Fibroblast of mammary gland (primary cell): ENCODE measurements at regions not wholly inside any gene's neighbourhood (a gene's known extent, or its start where the extent isn't known, plus 50 kb on each side); places are given as distances from the start of the nearest gene placed in this dataset.

ENCODE experiments used
- DNase-seq: peaks from one replicate; pipeline ENCODE4 v3.0.0-alpha.2; 2010; ENCODE audit warnings: low read depth
- H3K4me3 ChIP-seq: 2 replicates; pipeline ENCODE4 v1.5.1; 2011; ENCODE audit warnings: low read depth, mild to moderate bottlenecking, low read length, moderate library complexity; ENCODE audit not compliant: control insufficient read depth
- CTCF ChIP-seq: conservative IDR thresholded peaks from 2 replicates; pipeline ENCODE4 v1.5.1; 2011; ENCODE audit warnings: low read depth, low read length, inconsistent platforms; ENCODE audit not compliant: control insufficient read depth, insufficient read depth

DNA sequence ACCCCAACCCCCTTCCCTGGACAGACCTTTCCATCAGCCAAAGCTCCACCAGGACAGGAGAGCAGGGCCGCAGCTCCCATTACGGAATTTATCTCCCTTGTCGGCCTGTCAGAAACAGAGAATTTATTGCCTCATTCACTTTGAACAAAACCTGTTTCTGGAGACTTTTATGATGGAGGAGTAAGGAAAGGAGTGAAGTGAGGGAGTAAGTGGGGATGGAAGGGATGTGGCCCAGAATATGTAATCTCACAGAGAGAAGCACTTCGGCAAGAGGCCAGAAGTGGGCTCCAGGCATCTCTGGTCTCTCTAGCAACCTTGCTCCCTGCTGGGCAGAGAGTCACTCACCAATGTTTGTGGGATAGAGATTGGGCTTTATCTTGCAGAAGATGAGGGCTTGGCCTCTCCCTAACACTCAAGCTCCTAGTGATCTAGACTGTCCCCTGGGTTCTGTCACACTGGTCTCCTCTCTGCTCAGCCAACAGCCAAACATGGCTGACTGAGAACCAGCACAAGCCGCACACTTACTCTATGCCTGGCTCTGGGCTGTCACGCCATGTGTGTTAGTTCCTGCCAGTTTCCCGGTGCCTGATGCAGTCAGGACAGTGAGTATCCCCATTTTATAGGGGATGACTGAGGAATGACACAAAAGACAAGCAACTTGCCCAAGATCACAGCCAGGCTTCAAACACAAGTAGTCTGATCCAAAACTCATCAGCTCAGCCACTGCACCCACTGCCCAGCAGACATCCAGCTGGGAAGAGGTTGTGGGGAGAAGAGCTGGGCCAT lies 149.4 kb upstream of the ZMIZ1 start:
- no peak for DNase-seq
- H3K4me3 ChIP-seq = no peak overlapping the region
- TF ChIP-seq CTCF = no peak

- no peak for DNase-seq
- TF ChIP-seq CTCF = no peak
- H3K4me3 ChIP-seq = no peak overlapping the region
Measured at GRCh38 chr10:78920011-78920410, 148.8 kb upstream of the ZMIZ1 start.

GRCh38 chr10:78921895-78922294 lies 146.9 kb upstream of the ZMIZ1 start:
- H3K4me3 ChIP-seq = no peak overlapping the region
- TF ChIP-seq CTCF = no peak

GRCh38 chr10:78923647-78924318 lies 145.0 kb upstream of the ZMIZ1 start:
- no peak for TF ChIP-seq CTCF
- no peak overlapping the region for H3K4me3 ChIP-seq
- DNase-seq = no peak

More at GRCh38 chr10:78921895-78922294, 146.9 kb upstream of the ZMIZ1 start:
- no peak for DNase-seq

- no peak for DNase-seq
- no peak overlapping the region for H3K4me3 ChIP-seq
- no peak for TF ChIP-seq CTCF
Measured at GRCh38 chr10:78924319-78925003, 144.3 kb upstream of the ZMIZ1 start.

GRCh38 chr10:78925275-78925674 lies 143.5 kb upstream of the ZMIZ1 start:
- TF ChIP-seq CTCF = no peak
- H3K4me3 ChIP-seq = no peak overlapping the region
- DNase-seq = no peak
